ENCODE measurements at regions not wholly inside any gene's neighbourhood (a gene's known extent, or its start where the extent isn't known, plus 50 kb on each side); places are given as distances from the start of the nearest gene placed in this dataset.

- no peak for DNase-seq (ENCODE audit: low spot score)
Measured at GRCh38 chr3:148221303-148221702, 476.4 kb upstream of the AGTR1 start.

DNA sequence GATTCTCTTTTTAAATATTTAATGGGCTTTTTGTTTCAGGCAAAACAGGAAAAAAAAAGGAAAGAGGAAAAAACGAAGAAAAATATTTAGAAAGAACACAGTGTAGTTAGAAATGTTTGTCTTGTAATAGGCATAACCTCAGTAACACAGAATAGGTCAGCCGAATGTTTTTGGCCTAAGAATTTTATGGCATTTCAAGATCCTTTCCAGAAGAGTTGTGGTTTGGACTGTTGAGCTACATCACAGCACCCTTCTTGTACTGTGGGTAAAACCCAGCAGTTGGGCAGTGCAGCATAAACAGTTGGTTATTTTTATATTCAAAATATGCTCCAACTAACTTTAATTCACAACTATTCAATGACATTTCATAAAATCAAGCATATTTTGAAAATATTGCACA, 474.4 kb upstream of the AGTR1 start:
- DNase-seq (ENCODE audit: low spot score) = no peak

GRCh38 chr3:148226246-148226645, 471.5 kb upstream of the AGTR1 start:
- DNase-seq (ENCODE audit: low spot score) = no peak

- DNase-seq (ENCODE audit: low spot score) = no peak
Measured at GRCh38 chr3:148227534-148227933, 470.2 kb upstream of the AGTR1 start.

GRCh38 chr3:148229107-148229506, 468.6 kb upstream of the AGTR1 start:
- DNase-seq (ENCODE audit: low spot score) = no peak

DNA sequence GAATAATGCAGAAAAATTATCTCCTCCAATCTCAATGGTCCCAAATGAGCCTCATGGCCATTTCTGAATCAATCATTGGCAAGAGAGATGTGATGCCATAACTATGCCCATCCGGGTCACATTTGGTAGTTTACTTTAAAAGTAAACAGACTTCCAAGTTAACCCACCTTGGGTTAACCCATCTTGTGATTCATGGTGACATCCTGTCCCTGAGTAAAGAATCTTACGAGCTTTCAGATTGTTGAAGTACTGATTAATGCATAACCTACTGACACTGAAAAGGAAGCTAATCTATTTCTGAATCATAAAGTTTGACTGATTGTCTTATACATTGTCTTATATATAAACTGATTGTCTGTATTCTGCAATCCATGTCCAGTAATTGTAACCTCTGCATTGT, 467.2 kb upstream of the AGTR1 start:
- no peak for DNase-seq (ENCODE audit: low spot score)

- no peak for DNase-seq (ENCODE audit: low spot score)
Measured at GRCh38 chr3:148232389-148232788, 465.3 kb upstream of the AGTR1 start.

DNA sequence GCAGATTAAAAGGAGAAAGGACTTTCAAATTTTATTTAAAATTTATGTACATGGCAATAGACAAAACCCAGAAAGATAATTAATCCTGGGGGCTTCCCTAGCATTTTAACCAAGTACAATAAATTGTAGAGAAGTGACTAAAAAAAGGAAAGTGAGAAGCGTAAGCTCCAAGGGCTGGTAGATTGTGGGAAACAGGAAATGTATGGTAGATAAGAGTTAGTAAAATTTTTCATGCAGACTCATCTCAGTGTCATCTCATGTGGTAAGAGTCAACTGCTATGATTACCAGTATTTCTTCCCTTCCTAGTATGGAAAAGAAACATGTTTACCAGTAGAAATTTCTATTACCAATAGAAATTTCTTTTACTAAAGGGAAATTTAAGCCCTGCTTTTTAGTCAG, 464.3 kb upstream of the AGTR1 start:
- DNase-seq (ENCODE audit: low spot score) = no peak

DNA sequence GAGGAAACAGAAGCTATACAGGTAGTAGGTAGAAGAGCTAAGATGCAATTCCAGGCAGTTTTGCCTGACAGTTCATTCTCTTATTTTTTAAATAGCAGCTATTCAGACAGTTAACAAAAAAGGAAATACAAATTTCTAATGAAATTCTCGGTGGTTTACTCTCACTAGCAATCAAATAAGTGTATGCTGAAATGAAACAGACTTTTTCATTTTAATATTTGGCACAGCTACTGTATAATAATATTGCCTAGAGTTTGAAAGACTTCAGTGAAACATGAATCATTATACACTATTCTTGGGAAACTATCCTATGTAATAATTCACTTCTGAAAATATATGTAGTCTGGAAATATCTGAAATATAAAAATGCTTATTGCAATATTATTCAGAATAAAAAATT, 463.2 kb upstream of the AGTR1 start:
- DNase-seq (ENCODE audit: low spot score) = no peak

- no peak for DNase-seq (ENCODE audit: low spot score)
Measured at GRCh38 chr3:148235566-148235965, 462.1 kb upstream of the AGTR1 start.

GRCh38 chr3:148238421-148238821, 459.3 kb upstream of the AGTR1 start:
- no peak for DNase-seq (ENCODE audit: low spot score)

GRCh38 chr3:148240351-148240750, 457.4 kb upstream of the AGTR1 start:
- DNase-seq (ENCODE audit: low spot score) = no peak

DNA sequence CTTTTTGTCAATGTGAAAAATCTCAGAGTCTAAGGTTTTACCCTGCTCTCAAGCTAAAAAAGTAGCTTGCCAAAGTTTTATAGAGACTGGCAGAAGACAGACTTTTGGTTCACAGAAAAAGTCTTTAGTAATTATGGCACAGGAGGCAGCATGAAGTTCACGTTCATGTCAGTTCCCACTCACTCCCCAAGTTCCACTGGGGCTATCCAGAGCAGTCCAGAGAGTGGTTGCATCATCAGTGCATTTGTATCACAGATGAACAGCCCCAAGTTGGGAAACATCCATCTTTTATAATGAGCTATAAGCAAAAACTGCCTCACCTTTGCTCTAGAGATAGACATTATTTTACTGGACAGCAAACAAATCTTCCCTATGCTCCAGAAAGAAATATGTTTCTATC, 454.1 kb upstream of the AGTR1 start:
- no peak for DNase-seq (ENCODE audit: low spot score)

- DNase-seq (ENCODE audit: low spot score) = no peak
Measured at GRCh38 chr3:148246291-148246923, 451.3 kb upstream of the AGTR1 start.

GRCh38 chr3:148253713-148254112, 444.0 kb upstream of the AGTR1 start:
- DNase-seq (ENCODE audit: low spot score) = no peak

DNA sequence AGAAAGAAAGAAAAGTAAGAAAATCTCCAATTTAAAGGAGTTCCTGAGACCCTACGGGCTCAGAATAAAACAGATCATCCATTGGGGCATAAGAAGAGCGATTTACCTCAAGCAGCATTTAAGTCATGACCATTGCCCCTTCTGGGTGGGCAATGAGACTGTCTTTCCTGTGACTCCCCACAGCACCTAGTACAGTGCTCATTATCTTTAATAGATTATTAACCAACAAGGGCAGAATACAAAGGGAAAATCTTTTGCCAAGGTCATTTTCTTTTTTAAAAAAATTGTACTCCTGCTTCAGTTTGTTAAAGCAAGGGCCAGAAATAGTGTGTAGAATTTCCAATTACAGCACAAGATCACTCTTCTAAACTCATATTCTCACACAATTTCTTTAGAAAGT, 443.3 kb upstream of the AGTR1 start:
- DNase-seq (ENCODE audit: low spot score) = no peak

- no peak for DNase-seq (ENCODE audit: low spot score)
Measured at GRCh38 chr3:148255981-148256969, 441.4 kb upstream of the AGTR1 start.

GRCh38 chr3:148262980-148263379, 434.7 kb upstream of the AGTR1 start:
- no peak for DNase-seq (ENCODE audit: low spot score)

DNA sequence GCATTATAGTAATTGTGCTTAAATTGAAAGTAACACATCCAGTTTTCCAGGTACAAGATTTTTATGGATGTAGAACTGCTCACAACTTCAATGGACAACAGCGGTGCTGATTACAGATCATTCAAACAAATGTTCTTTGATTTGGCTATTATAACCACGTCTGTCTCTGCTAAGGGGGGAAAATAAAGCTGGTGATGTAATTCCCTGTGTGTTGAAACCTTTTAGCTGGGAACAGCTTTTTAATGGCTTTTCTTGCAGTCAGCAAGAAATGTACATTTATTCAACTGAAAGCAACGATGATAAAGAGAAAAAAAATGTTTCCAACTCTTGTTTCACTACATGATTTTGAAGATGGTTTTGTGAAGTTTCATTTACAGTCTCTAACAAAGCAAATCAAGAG, 431.9 kb upstream of the AGTR1 start:
- no peak for DNase-seq (ENCODE audit: low spot score)

DNA sequence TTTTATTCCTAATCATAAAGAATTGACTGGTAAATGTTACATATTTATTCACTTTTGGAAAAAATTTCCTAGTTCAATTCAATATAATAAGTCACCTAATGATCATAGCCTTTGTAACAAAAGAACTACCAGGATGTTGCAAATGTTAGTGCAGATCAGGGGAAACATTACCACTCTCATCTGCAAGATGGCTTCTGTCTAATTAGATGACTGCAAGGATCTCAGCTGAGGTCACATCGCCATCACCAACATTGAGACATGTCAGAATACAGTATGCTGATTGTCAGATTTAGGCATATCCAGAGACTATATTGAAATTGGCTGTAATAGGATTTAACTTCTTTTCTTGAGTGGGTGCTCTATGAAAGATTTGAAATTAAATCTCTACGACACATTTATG, 431.4 kb upstream of the AGTR1 start:
- DNase-seq (ENCODE audit: low spot score) = no peak

DNA sequence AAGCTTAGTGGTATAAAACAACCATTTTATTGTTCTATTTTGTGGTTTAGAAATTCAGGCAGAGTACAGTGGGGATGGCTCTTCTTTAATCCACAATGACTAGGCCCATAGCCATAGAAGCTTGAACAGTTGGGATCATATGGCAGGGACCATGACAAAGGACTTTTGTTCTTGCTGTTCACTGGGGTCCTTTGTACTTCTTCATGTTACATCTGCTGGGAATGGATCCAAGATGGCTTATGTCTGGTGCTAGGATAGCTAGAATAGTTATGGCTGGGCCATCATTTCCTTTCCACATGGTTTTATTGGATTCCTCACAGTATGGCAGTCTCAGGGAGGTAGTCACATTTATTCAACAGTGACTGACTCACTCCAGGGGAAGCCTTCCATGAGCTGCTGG, 427.9 kb upstream of the AGTR1 start:
- DNase-seq (ENCODE audit: low spot score) = no peak

DNA sequence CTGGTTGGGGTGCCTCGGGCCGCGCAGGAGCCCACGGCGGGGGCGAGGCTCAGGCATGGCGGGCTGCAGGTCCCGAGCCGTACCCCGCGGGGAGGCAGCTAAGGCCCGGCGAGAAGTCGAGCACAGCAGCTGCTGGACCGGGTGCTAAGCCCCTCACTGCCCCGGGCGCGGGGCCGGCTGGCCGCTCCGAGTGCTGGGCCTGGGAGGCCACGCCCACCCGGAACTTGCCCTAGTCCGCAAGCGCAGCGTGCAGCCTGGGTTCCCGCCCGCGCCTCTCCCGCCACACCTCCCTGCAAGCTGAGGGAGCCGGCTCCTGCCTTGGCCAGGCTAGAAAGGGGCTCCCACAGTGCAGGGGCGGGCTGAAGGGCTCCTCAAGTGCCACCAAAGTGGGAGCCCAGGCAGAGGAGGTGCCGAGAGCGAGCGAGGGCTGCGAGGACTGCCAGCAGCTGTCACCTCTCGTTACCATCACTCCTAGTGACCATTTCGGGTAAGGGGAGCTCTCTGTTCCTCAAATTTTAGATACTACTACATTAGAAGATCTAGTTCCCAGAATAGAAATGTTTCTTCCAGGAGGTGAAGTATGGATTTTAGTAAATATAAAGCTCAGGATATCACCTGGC, 417.0 kb upstream of the AGTR1 start:
- no peak for DNase-seq (ENCODE audit: low spot score)

- DNase-seq (ENCODE audit: low spot score) = no peak
Measured at GRCh38 chr3:148289159-148289558, 408.5 kb upstream of the AGTR1 start.

Data from cerebellar cortex (tissue), 1 donor.